NCI-H69 (cell line): ENCODE measurements at regions not wholly inside any gene's neighbourhood (a gene's known extent, or its start where the extent isn't known, plus 50 kb on each side); places are given as distances from the start of the nearest gene placed in this dataset.

Experiments used
- DNase-seq: peaks from one replicate; lab custom pipeline; 2025; lab: John Stamatoyannopoulos, UW

GRCh38 chr18:44590956-44591670 lies 89.6 kb upstream of the SETBP1 start:
- no peak for DNase-seq

GRCh38 chr18:44592639-44593038 lies 88.0 kb upstream of the SETBP1 start:
- DNase-seq: peak; percentile 34

DNA sequence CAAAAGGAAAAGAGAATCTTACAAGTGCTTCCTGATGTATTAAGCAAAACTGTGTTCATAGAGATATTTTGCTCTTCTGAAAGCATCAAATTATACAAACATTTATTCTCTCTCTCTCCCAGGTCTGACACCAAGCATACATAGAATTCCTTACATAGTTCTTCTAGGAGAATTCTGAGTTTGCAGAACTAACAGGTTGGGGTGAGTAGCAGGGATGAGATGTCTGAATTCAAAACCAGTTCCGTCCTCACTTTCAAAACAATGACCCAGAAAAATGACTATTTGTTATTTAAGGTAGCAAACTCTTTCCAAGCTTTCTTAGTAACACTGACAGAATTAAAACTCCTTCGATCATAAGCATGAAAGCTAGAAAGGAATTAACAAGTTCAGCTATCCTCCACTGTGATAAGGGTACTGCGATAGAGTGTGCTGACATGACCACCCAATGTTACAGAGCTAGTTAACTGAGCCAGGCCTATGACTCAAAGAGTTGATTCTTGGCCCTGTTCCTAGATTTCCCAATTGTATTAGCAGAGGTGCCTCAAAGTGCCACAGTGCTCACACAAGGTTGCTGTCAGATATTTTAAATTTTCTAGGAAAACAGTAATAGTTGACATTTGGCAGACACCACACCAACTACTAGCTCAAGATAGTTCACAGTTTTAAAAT lies 85.8 kb upstream of the SETBP1 start:
- no peak for DNase-seq

DNA sequence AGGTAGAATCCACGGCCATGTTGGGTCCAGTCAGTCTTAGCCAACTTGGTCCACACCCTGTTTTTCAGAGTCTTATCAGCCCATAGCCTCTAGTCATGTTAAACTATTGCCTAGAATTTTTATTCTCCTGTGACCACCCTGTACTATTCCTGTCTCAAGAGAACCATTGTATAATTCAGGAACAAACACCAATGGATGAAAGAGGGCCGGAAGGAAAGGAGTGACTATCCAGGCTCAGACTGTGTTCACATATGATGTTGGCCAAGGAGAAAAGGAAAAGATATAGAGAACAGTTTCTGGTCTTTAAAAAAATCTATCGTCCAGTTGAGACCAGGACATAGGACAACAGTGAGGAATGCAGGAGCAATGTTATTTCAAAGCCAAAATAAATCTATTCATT lies 82.9 kb upstream of the SETBP1 start:
- no peak for DNase-seq

DNA sequence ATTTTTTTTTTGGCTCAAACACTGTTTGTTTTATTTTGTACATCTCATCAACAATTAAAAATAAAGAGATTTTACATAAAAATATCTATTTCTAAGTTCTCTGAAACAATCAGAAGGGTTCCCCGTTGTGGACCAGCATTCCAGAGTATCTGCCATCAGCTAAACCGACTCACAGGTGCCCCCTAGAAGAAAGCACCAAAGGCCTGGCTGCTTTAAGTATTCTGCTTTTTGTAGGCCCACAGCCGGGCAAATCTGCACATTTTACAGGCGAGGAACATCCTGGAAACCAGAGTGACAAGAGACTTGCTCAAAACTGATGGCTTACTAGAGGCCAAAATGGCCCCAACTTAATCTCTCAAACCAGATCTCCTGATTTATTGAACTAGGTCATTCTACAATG lies 82.2 kb upstream of the SETBP1 start:
- DNase-seq: no peak

GRCh38 chr18:44599412-44599811 lies 81.3 kb upstream of the SETBP1 start:
- DNase-seq: no peak

GRCh38 chr18:44601447-44601846 lies 79.2 kb upstream of the SETBP1 start:
- DNase-seq: peak; percentile 70

DNA sequence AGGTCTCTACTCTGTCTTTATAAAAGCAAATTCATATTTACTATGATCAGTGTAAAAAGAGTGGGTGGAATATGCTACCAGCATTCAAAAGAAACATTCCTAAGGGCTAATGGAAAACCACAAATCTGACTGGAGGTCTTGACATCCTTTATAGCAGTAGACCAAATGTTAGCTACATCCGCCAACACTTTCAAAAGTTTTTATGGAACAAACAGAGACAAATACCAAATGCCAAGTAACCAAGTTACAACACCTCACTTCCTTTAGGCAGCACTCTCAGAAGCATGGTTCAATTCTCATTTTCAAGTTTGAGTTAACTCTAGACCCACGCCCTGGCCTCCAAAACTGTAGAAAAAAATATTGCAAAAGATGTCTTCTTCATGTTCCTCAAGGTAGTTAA lies 78.3 kb upstream of the SETBP1 start:
- no peak for DNase-seq

DNA sequence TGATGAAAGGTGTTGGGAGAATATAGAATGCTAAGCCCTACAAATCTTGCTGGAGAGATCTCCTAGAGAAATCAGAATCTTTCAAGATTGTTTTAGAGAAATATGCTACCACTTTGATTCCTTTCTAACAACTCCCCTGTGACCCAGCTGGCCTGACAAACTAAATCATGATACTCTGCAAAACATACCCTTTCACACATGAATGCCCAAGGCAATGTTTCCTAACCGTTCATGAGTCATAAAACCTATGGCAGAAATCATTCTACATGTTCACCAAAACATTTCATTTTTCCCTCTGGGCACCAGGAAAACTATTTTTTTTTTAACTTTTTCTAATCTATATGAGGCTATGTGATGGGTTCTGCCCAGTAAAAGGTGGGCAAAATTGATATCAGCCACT lies 77.8 kb upstream of the SETBP1 start:
- DNase-seq: peak; percentile 40

DNA sequence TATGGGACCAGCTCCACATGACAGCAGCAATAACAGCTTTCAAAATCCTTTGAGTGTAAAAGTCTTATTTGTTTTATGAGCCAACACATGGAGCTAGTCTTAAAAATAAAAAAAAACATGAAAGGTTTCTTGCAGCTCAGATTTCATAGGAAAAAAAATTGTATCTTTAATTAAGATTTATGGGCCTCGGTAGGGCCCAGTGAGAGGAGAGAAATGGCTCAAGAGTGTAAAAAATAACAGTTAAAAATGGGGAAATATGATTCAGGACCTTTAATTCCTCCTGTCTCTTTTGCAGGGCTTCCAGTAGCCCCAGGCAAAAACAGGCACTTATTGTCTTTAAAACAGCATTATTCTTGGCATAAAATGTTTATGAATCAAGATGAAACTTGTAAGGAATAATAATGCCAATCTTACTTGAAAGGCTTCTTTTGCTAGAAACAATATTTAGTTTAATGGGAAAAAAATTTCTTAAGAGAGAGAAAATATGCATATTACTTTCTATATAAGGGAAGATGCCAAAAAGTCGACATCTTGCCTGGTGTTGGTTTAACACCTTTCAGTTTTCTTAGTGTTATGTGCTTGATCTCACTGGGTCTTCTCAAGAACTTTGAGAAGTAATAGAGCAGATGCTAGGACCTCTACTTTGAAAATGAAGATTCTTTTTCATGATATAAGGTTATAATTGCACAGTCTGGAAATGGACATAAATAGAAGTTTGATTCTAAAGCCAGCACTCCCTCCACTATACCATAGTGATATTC lies 71.3 kb upstream of the SETBP1 start:
- DNase-seq: peak; percentile 76

- DNase-seq: no peak
Observed at GRCh38 chr18:44620812-44621211, 59.9 kb upstream of the SETBP1 start.

- no peak for DNase-seq
Observed at GRCh38 chr18:44624052-44624451, 56.6 kb upstream of the SETBP1 start.

DNA sequence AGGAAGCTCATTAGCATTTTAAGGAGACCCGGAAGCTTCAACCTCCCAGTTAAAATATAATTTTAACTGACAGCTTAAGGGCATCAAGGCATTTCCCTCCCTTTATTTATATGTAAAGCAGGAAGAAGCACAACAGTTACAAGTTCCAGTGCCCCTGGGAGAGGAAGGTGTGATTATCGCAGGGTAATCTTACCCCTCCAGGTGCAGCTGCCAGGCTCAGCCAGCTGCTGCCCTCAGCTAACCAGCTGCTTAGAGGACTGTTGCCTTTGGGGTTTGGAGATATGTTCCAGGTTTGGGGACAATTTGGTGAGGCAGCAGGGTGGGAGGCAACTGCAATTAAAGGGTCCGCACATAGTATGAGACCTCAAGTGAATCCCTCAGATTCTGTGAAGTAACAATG lies 55.3 kb upstream of the SETBP1 start:
- peak; percentile 96 for DNase-seq

DNA sequence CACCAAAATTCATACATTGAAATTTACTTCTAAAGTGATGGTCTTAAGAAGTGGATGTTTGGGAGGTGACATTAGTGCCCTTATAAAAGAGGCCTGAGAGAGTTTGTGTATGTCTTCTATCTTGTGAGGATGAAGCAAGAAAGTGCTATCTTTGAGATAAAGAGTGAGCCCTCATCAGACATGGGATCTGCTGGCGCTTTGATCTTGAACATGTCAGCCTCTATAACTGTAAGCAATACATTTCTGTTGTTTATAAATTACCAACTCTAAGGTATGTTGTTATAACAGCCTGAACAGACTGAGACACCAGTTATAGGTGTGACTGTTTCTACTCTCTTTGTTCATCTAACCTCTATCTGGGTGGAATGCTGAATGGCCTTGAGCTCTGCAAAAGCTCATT lies 54.5 kb upstream of the SETBP1 start:
- no peak for DNase-seq

GRCh38 chr18:44626807-44627206 lies 53.9 kb upstream of the SETBP1 start:
- DNase-seq: no peak

DNA sequence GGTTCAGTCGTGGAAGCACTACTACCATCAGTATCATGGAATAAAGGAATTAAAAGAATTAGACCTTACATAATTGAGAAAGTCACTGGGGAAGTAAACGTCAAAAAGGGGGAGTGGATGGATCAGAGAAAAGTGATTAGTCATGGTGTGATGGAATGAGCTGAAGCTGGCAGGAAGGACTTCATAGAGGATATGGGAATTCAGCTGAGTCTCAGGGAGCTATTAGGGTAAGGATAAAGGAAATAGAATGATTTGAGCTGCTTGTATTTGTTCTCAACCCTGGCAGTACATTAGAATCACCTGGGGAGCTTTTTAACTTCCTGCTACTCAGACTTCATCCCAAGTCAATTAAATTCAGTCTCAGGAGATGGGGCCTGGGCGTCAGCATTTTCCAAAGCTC lies 53.4 kb upstream of the SETBP1 start:
- DNase-seq: peak; percentile 66

DNA sequence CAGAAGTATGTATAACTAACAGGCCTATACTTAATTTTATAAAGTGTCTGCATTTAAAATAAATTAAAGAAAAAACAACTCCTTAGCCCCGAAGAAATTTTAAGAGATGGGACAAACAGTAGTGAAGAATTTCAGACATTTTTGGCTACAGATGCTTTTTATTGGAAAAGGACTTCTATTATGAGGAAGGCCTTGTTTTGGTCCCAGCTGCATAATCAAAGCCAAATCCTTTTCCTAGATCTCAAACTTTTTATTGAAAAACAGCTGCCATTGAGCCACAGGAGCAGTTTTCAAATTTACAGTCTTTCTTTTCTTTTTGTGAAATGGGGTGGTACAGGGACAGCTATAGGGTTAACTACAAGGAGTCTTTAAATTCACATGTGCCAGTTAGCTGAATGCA lies 51.3 kb upstream of the SETBP1 start:
- no peak for DNase-seq

DNA sequence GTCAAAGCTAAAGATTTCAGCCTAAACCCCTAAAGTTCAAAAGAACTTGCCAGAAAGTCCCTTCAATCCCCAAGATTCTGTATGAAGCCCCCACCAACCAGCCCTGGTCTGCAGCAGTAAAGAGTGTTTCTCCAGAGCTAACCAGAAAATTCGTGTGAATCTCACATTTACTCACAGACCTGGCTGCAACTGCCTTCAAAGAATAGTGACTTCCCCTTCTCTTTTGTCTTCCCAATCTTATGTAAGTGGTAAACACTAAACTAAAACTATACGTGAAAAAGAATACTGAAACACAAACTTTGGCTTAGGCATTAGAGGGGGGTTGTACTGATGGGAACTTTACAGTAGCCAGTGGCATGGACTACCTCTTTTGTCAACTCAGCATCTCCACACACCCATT lies 50.6 kb upstream of the SETBP1 start:
- DNase-seq: no peak
